Endothelial cell of umbilical vein (primary cell): ENCODE measurements at regions not wholly inside any gene's neighbourhood (a gene's known extent, or its start where the extent isn't known, plus 50 kb on each side); places are given as distances from the start of the nearest gene placed in this dataset.
"Not testable (repeated sequence)": the region's sequence is repeated elsewhere in the genome, so short reads cannot be mapped to it uniquely, and the experiment has no call there.

Experiments used
- BruUV-seq: library from RNA; stranded (reverse); fragments of 400-500 nt; replicated peaks from 2 replicates; lab custom pipeline; 2021; lab: Mats Ljungman, UMichigan
- CTCF ChIA-PET: fragments of 300-600, 350-600 bp; sonication (Branson Sonifier 250); formaldehyde crosslinking; loops from one replicate; lab custom pipeline; 2021; ENCODE audit warnings: antibody characterized with exemption, inconsistent platforms; lab: Charles Lee
- POLR2A ChIA-PET: fragments of 300-600, 350-600 bp; sonication (Branson Sonifier 250); formaldehyde crosslinking; loops from one replicate; lab custom pipeline; 2021; ENCODE audit warnings: antibody characterized with exemption, inconsistent platforms; lab: Charles Lee
- DNase-seq: peaks from one replicate; pipeline ENCODE4 v3.0.0-alpha.2; 2011; ENCODE audit warnings: low read depth, low spot score
- FAIRE-seq: peaks from 2 replicates; lab custom pipeline; 2011; peaks lifted over from hg19 to GRCh38; lab: Jason Lieb, UNC
- H2AFZ ChIP-seq: 2 replicates; pipeline ENCODE4 v1.6.0; 2012; ENCODE audit warnings: low read depth, low read length, control low read depth, inconsistent platforms
- H3K27ac ChIP-seq: 2 replicates; pipeline ENCODE4 v1.5.1; 2011; ENCODE audit warnings: low read depth, mild to moderate bottlenecking, control low read depth, low read length, moderate library complexity; ENCODE audit not compliant: insufficient read depth
- H3K27me3 ChIP-seq, 2 experiments: 2 replicates each; pipeline versions ENCODE4 v1.6.0 to v1.6.1; 2011; ENCODE audit warnings: low read length in 2 of 2, mixed read lengths in 1 of 2; ENCODE audit not compliant: control insufficient read depth in 2 of 2, insufficient read depth in 2 of 2
- H3K36me3 ChIP-seq, 2 experiments: 2 replicates in 1 of 2; 3 replicates in 1 of 2; pipeline ENCODE4 v1.5.1; 2011; ENCODE audit warnings: low read length in 2 of 2, mild to moderate bottlenecking in 1 of 2, moderate library complexity in 1 of 2; ENCODE audit not compliant: control insufficient read depth in 2 of 2, insufficient read depth in 2 of 2; ENCODE audit errors: extremely low read depth in 1 of 2
- H3K4me1 ChIP-seq: 3 replicates; pipeline ENCODE4 v1.5.1; 2011; ENCODE audit warnings: mild to moderate bottlenecking, low read length; ENCODE audit not compliant: control insufficient read depth, insufficient read depth; ENCODE audit errors: extremely low read depth
- H3K4me2 ChIP-seq: 2 replicates; pipeline ENCODE4 v1.6.1; 2011; ENCODE audit warnings: low read length, control low read depth, mixed read lengths; ENCODE audit not compliant: insufficient read depth
- H3K4me3 ChIP-seq, 3 experiments: fragments of 200-600 bp in 1 of 3; sonication (generic), shearing (Covaris generic) in 1 of 3; replicated peaks in 1 of 3; 2 replicates each; pipeline ENCODE4 v1.5.1; 2011 to 2016; ENCODE audit warnings: control low read depth in 3 of 3, low read length in 3 of 3, mild to moderate bottlenecking in 2 of 3, inconsistent platforms in 1 of 3, low read depth in 1 of 3, moderate library complexity in 1 of 3; ENCODE audit not compliant: insufficient read depth in 1 of 3
- H3K79me2 ChIP-seq: 2 replicates; pipeline ENCODE4 v1.6.0; 2012; ENCODE audit warnings: low read length, inconsistent platforms; ENCODE audit not compliant: control insufficient read depth, insufficient read depth
- H3K9ac ChIP-seq: replicated peaks from 2 replicates; pipeline ENCODE3; 2011; ENCODE audit warnings: low read length, control low read depth; ENCODE audit not compliant: insufficient read depth; ENCODE audit errors: extremely low read depth
- H3K9me1 ChIP-seq: replicated peaks from 3 replicates; pipeline ENCODE4 v1.6.0; 2011; ENCODE audit warnings: mild to moderate bottlenecking, low read length; ENCODE audit not compliant: control insufficient read depth, insufficient read depth; ENCODE audit errors: extremely low read depth
- H3K9me3 ChIP-seq: replicated peaks from 2 replicates; pipeline ENCODE4 v1.5.1; 2012; ENCODE audit warnings: low read length, inconsistent platforms; ENCODE audit not compliant: control insufficient read depth, insufficient read depth
- H4K20me1 ChIP-seq: replicated peaks from 2 replicates; pipeline ENCODE3; 2011; ENCODE audit warnings: mild to moderate bottlenecking, low read length; ENCODE audit not compliant: control insufficient read depth, insufficient read depth; ENCODE audit errors: extremely low read depth
- EZH2 ChIP-seq: IDR thresholded peaks from 2 replicates; pipeline ENCODE4 v1.6.1; 2012; ENCODE audit warnings: borderline replicate concordance, low read depth, mild to moderate bottlenecking, moderate library complexity, low read length, inconsistent platforms; ENCODE audit not compliant: severe bottlenecking
- FOS ChIP-seq: IDR thresholded peaks from 2 replicates; pipeline ENCODE4 v1.6.1; 2011; ENCODE audit warnings: mild to moderate bottlenecking, low read length, moderate library complexity, borderline replicate concordance; ENCODE audit not compliant: insufficient read depth
- GATA2 ChIP-seq: IDR thresholded peaks from 2 replicates; pipeline ENCODE4 v1.7.0; 2011; ENCODE audit warnings: low read depth, mild to moderate bottlenecking, moderate library complexity, mixed read lengths, low read length; ENCODE audit not compliant: insufficient read length, insufficient read depth
- JUN ChIP-seq: IDR thresholded peaks from 2 replicates; pipeline ENCODE4 v1.6.1; 2011; ENCODE audit warnings: borderline replicate concordance, low read depth; ENCODE audit not compliant: insufficient read length, insufficient read depth
- MYC ChIP-seq: IDR thresholded peaks from one replicate; pipeline ENCODE4 v1.6.1; 2011; ENCODE audit warnings: mild to moderate bottlenecking, low read depth, low read length
- POLR2A ChIP-seq: IDR thresholded peaks from 2 replicates; pipeline ENCODE4 v1.6.1; 2012; ENCODE audit warnings: low read depth, mild to moderate bottlenecking, control low read depth, low read length
- POLR2AphosphoS5 ChIP-seq: IDR thresholded peaks from 2 replicates; pipeline ENCODE4 v1.6.1; 2012; ENCODE audit warnings: low read depth, mild to moderate bottlenecking, control low read depth, low read length, moderate library complexity; ENCODE audit not compliant: insufficient read depth
- dilution Hi-C: fragments of 300-500 bp; cut with MboI; formaldehyde crosslinking; loops from one replicate; pipeline ENCODE4 v1.15.0; 2019; ENCODE audit warnings: low sequenced_read_pairs; ENCODE audit not compliant: extremely low pct_ligation_motif_present
- intact Hi-C: fragments of 100-400 bp; cut with micrococcal nuclease; formaldehyde crosslinking; loops from one replicate; pipeline ENCODE4 v1.10.0; 2022
- TF ChIP-seq, protein P1 (sequence below): IDR thresholded peaks from 2 replicates; pipeline ENCODE4 v1.6.1; 2011; ENCODE audit not compliant: insufficient read depth, insufficient read length
- TF ChIP-seq, protein P2 (sequence below), 2 donors: IDR thresholded peaks; 1 replicate in 1 of 2; 2 replicates in 1 of 2; pipeline ENCODE4 v1.5.1; 2011; ENCODE audit warnings: low read length in 2 of 2, mild to moderate bottlenecking in 2 of 2, moderate library complexity in 2 of 2, control low read depth in 1 of 2, inconsistent platforms in 1 of 2, low read depth in 1 of 2; ENCODE audit not compliant: insufficient read depth in 1 of 2; ENCODE audit errors: extremely low read depth in 1 of 2

DNA sequence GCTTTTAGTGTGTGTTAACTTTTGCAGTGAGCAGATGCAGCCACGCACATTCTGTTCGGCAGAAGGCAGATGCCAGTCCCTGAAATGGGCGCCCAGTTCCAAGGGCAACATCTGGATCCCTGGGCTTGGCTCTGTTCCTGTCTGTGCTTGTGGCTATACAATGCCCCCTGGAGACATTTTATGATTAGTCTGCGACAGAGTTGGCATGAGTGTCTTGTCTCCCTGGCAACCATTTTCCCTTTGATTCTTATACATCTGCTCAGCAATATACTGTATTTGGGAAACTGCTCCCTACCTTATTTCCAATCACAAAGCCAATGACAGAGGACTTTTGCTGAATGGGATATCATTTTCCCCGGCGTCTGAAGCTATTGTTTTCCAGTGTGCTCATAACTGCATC, 1629.5 kb upstream of the GOT2 start:
- TF ChIP-seq, protein P1, sequence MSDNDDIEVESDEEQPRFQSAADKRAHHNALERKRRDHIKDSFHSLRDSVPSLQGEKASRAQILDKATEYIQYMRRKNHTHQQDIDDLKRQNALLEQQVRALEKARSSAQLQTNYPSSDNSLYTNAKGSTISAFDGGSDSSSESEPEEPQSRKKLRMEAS = no peak
- TF ChIP-seq EZH2 = no peak
- no peak for TF ChIP-seq JUN
- no peak for TF ChIP-seq GATA2
- TF ChIP-seq, protein P2, sequence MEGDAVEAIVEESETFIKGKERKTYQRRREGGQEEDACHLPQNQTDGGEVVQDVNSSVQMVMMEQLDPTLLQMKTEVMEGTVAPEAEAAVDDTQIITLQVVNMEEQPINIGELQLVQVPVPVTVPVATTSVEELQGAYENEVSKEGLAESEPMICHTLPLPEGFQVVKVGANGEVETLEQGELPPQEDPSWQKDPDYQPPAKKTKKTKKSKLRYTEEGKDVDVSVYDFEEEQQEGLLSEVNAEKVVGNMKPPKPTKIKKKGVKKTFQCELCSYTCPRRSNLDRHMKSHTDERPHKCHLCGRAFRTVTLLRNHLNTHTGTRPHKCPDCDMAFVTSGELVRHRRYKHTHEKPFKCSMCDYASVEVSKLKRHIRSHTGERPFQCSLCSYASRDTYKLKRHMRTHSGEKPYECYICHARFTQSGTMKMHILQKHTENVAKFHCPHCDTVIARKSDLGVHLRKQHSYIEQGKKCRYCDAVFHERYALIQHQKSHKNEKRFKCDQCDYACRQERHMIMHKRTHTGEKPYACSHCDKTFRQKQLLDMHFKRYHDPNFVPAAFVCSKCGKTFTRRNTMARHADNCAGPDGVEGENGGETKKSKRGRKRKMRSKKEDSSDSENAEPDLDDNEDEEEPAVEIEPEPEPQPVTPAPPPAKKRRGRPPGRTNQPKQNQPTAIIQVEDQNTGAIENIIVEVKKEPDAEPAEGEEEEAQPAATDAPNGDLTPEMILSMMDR (IDR thresholded peaks at IDR 0.05; ENCODE audit: extremely low read depth in 1 of 2, insufficient read depth in 1 of 2, low read depth in 1 of 2, low read length in 2 of 2) = no peak
- TF ChIP-seq POLR2A = no peak
- TF ChIP-seq POLR2AphosphoS5 = no peak
- TF ChIP-seq FOS = no peak
- TF ChIP-seq MYC = no peak
- H3K27me3 ChIP-seq = no peaks in the 10 kb centered on the region
- no peak overlapping the region for H2AFZ ChIP-seq
- DNase-seq (no peak), FAIRE-seq (no peak)
- POLR2A ChIA-PET = no interaction called here
- H3K79me2 ChIP-seq = no peaks in the 10 kb centered on the region
- intact Hi-C loops (no loop called here), dilution Hi-C loops (no loop called here)
- no TSS peak for BruUV-seq
- CTCF ChIA-PET = no interaction called here
- no peaks in the 10 kb centered on the region for H3K4me1 ChIP-seq
- no peak overlapping the region for H3K27ac ChIP-seq
- no peaks in the 10 kb centered on the region for H3K9me3 ChIP-seq
- H4K20me1 ChIP-seq = no peaks in the 10 kb centered on the region
- H3K4me3 ChIP-seq = no peak overlapping the region
- no peaks in the 10 kb centered on the region for H3K9me1 ChIP-seq
- no peaks in the 10 kb centered on the region for H3K36me3 ChIP-seq
- H3K4me2 ChIP-seq = no peak overlapping the region
- H3K9ac ChIP-seq = no peak overlapping the region

DNA sequence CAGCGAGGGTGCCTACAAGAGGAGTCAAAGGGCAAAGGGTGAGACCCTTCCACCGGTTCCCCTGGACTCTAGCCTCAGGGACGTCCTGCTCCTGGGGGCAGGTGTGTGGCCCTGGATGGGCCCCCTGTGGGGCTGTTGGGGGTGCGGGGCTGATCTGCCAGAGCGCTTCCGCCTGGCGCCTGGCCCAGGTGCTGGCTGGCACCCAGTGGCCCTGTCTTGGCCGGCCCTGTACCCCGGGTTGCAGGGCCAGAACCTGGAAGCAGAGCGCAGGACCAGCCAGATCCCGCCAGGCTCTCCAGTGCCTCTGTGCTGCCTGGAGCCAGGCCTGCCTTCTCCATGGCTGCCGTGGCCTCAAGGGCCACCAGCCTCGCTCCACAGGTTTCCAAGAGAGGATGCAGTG, 1625.8 kb upstream of the GOT2 start:
- H3K4me2 ChIP-seq, H3K27ac ChIP-seq, CTCF ChIA-PET, H3K9me3 ChIP-seq, H3K79me2 ChIP-seq, dilution Hi-C loops, H3K36me3 ChIP-seq, FAIRE-seq, H4K20me1 ChIP-seq, H2AFZ ChIP-seq, H3K9ac ChIP-seq, H3K27me3 ChIP-seq, DNase-seq, BruUV-seq, POLR2A ChIA-PET, intact Hi-C loops, H3K4me1 ChIP-seq, H3K9me1 ChIP-seq, H3K4me3 ChIP-seq: not testable (repeated sequence)

DNA sequence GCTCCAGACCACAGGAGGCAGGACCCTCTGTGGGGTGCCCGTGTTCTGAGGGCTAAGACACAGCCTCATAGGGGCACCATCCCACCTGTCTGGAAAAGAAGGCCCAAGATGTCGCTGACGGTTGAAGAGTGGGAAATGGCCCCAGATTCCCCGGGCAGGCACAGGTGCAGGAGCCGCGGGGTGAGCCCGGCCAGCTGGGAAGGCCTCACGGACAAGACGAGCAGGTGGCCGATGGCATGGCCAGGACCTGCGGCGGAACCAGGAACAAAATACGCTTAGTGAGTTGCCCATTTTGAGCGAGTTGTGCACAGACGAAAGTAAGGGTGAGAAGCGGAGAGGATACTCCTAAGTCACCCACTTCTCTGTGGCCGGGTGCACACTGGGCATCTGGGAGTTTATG, 1625.3 kb upstream of the GOT2 start:
- H3K9me3 ChIP-seq, H3K27ac ChIP-seq, intact Hi-C loops, H3K9ac ChIP-seq, H3K4me1 ChIP-seq, FAIRE-seq, POLR2A ChIA-PET, BruUV-seq, dilution Hi-C loops, H4K20me1 ChIP-seq, H3K79me2 ChIP-seq, H3K4me3 ChIP-seq, H2AFZ ChIP-seq, DNase-seq, CTCF ChIA-PET, H3K4me2 ChIP-seq, H3K27me3 ChIP-seq, H3K9me1 ChIP-seq, H3K36me3 ChIP-seq: not testable (repeated sequence)
